GM21825 (cell line): ENCODE measurements at regions not wholly inside any gene's neighbourhood (a gene's known extent, or its start where the extent isn't known, plus 50 kb on each side); places are given as distances from the start of the nearest gene placed in this dataset.

Experiments
- ATAC-seq: cut with Tn5 transposase; IDR thresholded peaks from one replicate; pipeline ENCODE4 v1.9.1; 2021; ENCODE audit warnings: mild to moderate bottlenecking, moderate library complexity; ENCODE audit not compliant: unreplicated experiment

- ATAC-seq = no peak
Measured at GRCh38 chr10:33401300-33401699, 66.8 kb upstream of the NRP1 start.

GRCh38 chr10:33398796-33399195 is 64.3 kb upstream of the NRP1 start:
- ATAC-seq = no peak

- no peak for ATAC-seq
Measured at GRCh38 chr10:33396938-33397337, 62.5 kb upstream of the NRP1 start.

GRCh38 chr10:33396279-33396678 is 61.8 kb upstream of the NRP1 start:
- ATAC-seq = no peak

GRCh38 chr10:33395201-33395600 is 60.7 kb upstream of the NRP1 start:
- ATAC-seq = no peak

- ATAC-seq = no peak
Measured at GRCh38 chr10:33392706-33393105, 58.2 kb upstream of the NRP1 start.

- ATAC-seq = no peak
Measured at GRCh38 chr10:33391611-33392465, 57.4 kb upstream of the NRP1 start.

GRCh38 chr10:33390046-33390445 is 55.6 kb upstream of the NRP1 start:
- ATAC-seq = no peak

- ATAC-seq = no peak
Measured at GRCh38 chr10:33388785-33389184, 54.3 kb upstream of the NRP1 start.

GRCh38 chr10:33388382-33388781 is 53.9 kb upstream of the NRP1 start:
- no peak for ATAC-seq

- no peak for ATAC-seq
Measured at GRCh38 chr10:33387720-33388119, 53.3 kb upstream of the NRP1 start.

GRCh38 chr10:33386926-33387325 is 52.5 kb upstream of the NRP1 start:
- no peak for ATAC-seq

- no peak for ATAC-seq
Measured at GRCh38 chr10:33385686-33386085, 51.2 kb upstream of the NRP1 start.

- ATAC-seq = no peak
Measured at GRCh38 chr10:33385015-33385414, 50.5 kb upstream of the NRP1 start.
